Dedifferentiated amniotic fluid mesenchymal stem cell (primary cell): ENCODE measurements at regions not wholly inside any gene's neighbourhood (a gene's known extent, or its start where the extent isn't known, plus 50 kb on each side); places are given as distances from the start of the nearest gene placed in this dataset.

ENCODE experiments used
- DNase-seq: peaks from one replicate; pipeline ENCODE4 v3.0.0-alpha.2; 2016; ENCODE audit errors: extremely low spot score

DNA sequence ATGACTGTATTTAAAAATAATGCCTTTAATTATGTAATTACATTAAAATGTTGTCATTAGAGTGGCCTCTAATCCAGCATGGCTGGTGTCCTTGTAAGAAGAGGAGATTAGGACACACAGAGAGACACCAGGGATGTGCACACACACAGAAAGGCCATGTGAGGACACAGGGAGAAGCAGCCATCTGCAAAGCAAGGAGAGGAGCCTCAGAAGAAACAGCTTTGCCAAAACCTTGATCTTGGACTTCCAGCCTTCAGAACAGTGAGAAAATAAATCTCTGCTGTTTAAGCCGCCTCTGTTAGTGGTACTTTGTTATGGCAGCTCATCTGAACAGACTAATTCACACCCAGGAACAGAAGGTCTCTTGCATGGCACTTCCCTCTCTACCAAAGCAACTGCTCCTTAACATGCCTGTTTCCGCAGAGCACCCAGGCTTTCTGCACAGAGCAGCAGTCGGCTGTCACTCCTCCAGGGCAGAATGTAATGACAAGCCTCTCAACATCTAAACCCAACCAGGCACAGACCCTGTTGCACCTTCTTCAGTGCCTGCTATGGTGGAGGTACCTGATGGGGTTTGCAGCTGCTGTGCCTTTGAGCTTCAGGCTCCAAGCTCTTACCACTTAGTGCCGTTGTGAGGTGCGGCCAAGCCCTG, 377.7 kb downstream of the TDRD15 start:
- no peak for DNase-seq

- no peak for DNase-seq
Measured at GRCh38 chr2:21515903-21516302, 392.1 kb downstream of the TDRD15 start.

DNA sequence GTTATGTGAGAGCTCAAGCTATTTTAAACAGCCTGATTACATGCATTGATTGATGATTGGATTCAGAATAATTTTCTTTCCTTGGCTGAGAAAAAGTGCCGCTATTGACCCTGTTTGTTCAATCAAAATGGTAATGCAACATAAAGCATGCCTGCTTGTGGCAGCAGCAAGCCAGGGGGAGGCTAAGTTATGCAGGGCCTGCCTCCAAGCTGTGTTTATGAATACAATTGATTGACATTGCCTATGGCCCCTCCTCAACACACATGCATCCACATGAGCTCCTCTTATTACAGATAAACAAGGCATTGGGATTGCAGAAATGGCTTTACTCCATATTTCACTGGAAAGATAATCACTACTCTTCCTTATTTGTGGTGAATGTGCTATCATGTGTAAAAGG, 395.6 kb downstream of the TDRD15 start:
- no peak for DNase-seq

- DNase-seq: no peak
Measured at GRCh38 chr2:21519821-21520220, 396.1 kb downstream of the TDRD15 start.

DNA sequence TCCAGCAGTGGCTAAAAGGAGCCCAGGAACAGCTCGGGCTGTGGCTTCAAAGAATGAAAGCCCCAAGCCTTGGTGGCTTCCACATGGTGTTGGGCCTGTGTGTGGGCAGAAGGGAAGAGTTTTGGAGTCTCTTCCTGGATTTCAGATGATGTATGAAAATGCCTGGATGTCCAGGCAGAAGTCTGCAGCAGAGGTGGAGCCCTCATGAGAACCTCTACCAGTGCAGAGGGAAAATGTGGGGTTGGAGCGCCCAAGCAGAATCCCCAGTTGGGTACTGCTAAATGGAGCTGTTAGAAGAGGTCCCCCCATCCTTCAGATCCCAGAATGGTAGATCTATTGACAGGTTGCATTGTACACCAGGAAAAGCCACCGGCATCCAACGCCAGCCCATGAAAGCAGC, 412.1 kb downstream of the TDRD15 start:
- DNase-seq: no peak

DNA sequence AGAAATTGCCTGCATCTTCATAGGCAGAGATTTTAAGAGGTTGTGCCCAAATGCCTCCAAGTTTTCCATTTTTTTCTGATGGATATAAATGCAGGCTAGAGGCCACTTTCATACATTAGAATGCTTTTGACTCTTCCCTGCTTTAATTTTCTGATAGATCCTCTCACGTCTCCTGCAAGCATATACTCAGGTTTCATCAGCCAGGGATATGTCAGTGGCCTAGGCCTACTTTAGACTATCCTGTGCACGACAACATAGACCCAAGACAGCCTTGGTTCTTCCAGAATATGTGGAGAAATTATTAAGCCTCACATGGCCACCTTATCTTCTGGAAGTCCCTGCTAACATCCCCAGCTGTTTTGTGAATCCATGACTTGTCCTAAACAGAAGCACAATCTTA, 415.9 kb downstream of the TDRD15 start:
- DNase-seq: no peak

DNA sequence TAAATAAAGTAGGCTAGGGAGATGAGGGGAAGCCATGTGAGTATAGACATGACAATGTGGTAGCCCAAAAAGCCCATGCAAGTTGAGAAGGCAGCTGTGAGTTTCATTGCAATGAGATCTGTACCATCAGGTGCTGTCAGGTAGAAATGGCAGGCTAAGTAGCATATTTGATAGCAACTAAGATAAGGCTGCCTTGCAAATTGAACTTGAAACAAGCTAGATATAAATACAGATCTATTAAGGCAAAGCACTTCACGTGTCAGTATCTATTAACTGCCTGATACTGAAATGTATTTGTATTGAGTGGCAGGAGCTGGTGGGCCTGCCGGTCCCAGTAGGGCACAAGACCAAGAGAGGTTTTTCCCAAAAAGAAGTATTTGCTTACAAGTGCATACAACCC, 419.9 kb downstream of the TDRD15 start:
- no peak for DNase-seq

DNA sequence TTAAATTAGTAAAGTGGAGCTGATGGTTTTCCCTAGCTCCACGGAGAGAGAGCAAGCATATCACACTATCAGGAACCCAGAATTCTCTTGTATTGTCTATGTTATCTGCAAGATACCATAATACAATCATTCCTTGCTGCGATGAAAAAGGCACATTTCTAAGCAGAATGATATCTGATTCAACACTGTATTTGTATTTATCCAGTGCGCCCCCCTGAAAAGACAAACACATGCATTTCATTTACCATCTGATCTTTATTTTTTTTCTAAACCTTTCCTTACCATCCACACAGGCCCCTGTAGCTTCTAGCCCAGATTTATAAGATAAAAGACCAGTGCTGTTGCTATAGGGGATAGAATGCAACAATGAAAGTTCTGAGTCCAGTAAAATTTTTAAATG, 420.6 kb downstream of the TDRD15 start:
- no peak for DNase-seq

DNA sequence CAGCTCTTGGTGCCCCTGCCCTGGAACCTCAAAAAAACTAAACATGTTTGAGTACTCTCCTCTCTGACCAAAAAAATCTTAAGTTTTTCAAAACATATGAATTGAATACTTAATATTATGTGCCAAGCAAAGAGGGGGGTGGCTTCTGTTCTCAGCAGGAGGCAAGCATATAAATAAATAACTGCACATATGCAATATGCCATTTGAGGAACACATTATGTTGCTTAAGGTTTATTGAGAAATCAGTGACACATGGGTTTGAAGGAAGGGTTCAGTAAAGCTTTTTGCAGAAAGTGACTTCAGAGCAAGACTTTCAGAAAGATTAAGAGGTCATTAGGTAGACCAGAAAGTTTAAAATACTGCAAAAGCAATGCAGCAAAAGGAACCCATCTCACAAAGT, 429.2 kb downstream of the TDRD15 start:
- no peak for DNase-seq

DNA sequence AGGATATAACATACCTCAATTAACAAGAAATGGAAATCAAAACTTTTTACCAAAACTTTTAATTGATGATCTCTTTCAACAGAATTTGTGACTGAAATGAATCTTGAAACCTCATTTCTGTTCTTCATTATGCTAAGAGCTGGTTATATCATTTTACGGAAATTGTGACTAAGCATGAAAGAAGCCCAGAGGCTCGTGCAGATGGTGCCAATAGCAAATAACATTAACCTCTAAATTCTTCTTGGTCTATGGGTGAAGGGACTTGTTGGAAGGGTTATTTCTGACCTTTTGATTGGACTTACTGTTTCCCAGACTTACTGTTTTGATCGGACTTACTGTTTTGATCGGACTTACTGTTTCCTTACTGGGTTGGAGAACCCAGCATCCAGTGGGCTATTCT, 435.6 kb downstream of the TDRD15 start:
- no peak for DNase-seq

- DNase-seq: no peak
Measured at GRCh38 chr2:21561965-21562364, 438.2 kb downstream of the TDRD15 start.

DNA sequence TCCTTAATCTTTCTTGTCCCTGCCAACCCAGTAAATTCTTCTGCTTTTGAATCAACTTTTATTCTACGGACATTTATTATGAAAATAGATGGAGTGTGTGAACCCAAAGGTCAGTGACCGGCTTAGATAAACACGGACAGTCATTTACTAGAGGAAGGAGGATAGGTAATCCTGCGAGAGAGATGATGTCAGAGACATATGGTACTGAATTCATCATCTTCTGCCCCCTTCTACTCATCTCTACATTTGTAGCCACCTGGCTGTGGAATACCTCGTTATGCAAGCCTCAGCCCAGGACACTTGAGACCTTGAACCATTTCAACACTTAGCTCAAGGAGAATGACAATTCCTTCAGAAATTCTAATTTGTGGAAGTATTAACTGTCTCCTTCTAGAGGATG, 443.6 kb downstream of the TDRD15 start:
- DNase-seq: no peak

GRCh38 chr2:21571686-21572085, 447.9 kb downstream of the TDRD15 start:
- DNase-seq: no peak

GRCh38 chr2:21580391-21580790, 456.6 kb downstream of the TDRD15 start:
- DNase-seq: no peak

DNA sequence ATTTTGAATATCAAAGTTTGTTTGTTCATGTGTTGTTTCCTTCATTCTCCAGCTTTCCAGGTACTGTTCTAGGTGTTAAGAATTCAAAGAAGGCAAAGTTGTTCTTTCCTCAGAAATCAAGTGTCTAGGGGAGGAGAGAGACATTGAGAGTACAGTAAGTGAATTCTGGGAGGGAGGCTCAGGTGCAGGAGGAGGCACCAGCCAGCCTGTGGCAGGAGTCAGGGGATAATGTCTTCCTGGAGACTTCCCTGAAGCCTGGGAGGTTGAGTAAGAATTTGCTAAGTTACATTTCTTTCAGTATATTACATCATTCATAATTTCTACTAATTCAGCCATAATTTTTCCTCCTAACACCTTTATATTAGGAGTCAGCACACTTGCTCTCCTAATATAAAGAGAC, 462.1 kb downstream of the TDRD15 start:
- no peak for DNase-seq

- no peak for DNase-seq
Measured at GRCh38 chr2:21590026-21590690, 466.4 kb downstream of the TDRD15 start.

- no peak for DNase-seq
Measured at GRCh38 chr2:21591926-21592325, 468.2 kb downstream of the TDRD15 start.

DNA sequence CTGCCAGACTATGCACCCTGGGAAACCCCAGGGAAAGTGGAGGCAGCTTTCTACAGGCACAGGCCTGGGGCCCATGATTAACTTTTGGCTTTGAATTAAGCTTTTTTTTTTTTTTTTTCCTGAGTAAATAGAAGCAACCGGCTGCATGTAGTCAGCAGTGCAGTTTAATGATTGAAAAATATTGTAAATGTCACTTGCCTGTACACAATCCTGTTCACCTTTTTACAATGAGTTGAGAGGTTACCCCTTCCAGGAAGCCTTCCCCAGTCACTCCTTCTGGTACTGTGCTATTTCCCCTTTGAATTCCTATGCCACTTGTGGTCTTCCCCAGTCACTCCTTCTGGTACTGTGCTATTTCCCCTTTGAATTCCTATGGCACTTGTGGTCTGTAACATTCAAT, 475.6 kb downstream of the TDRD15 start:
- no peak for DNase-seq

- DNase-seq: no peak
Measured at GRCh38 chr2:21602789-21603188, 479.0 kb downstream of the TDRD15 start.

DNA sequence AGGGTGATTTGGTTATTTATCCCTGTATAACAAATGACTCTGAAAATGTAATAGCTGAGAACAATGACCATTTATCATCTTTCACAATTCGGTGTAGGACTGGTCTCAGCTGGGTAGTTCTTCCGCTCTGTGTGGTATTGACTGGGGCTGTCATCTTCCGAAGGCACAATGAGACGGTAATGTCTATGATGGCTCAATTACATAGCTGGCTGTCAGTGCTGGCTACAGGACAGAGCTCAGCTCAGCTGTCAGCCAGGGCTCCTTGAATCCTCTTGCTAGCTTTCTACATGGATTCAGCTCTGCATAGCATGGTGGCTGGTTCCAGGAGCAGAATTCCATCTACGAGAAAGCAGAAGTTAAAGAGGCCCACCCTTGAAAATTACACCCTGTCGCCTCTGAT, 483.8 kb downstream of the TDRD15 start:
- no peak for DNase-seq

DNA sequence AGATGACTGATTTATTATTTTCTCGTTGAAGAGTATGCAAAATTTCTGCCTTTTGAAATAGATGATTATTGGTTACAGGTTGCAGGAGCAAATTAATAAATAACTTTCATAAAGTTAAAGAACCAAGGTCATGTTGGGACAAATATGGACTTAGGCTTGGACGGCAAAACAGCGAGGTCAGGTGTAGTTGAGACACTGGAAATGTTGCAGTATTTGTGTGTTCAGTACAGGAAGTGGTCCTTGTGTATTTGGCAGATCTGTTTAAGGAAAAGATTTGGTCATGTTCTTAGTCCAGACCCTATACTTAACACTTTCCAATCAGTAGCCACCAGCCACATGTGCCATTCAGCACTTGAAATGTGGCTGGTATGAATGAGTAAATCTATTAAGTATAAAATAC, 486.5 kb downstream of the TDRD15 start:
- no peak for DNase-seq

GRCh38 chr2:21617885-21618434, 494.2 kb downstream of the TDRD15 start:
- no peak for DNase-seq

- no peak for DNase-seq
Measured at GRCh38 chr2:21620771-21621170, 497.0 kb downstream of the TDRD15 start.

GRCh38 chr2:21627938-21628337, 504.2 kb downstream of the TDRD15 start:
- DNase-seq: no peak
